ENCODE measurements at regions not wholly inside any gene's neighbourhood (a gene's known extent, or its start where the extent isn't known, plus 50 kb on each side); places are given as distances from the start of the nearest gene placed in this dataset.

DNA sequence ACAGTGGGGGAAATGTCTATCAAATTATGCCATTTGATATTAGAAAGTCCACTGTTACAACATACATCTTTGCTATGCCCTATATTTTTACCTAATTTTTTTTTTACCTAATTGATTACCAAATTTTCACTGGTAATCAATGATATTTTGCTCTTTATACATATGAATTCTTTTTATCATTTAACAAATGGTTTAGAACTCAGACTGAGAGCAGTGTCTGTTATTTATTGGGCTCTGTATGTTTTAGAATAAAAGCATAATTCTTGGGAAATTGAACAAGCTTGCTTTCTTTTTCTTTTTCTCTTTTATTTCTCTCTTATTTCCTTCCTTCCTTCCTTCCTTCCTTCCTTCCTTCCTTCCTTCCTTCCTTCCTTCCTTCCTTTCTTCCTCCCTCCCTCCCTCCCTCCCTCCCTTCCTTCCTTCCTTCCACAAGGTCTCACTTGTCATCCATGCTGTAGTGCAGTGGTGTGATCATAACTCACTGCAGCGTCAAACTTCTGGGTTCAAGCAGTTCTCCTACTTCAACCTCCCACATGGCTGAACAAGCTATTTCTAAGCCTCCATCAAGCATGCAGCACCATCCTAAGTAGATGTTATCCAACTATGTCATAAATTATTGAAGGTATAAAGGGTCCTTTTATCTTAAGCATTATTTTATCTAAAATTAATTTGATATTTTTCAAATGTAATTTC lies 911.7 kb upstream of the CITED2 start:
- DNase-seq (ENCODE audit: low read depth): no peak

DNA sequence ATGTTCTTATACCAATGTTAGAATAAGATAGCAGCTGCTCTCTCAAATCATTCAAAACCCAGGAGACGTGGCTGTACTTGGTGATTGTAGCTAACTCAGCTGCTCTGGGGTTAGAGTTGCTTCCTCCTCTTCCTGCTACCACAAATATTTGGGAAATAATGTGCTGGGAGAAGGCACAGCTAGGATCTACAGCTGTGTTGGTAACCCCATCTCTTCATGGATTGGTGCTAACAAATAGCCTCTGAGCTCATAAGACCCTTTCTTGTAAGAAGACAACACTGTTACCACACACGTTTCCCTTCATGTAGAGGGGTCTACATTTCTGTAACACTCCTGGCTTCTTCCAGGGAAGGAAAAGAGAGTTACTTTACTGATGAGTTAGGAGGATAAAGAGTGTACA lies 911.0 kb upstream of the CITED2 start:
- peak; percentile 99 for DNase-seq (ENCODE audit: low read depth)

- DNase-seq (ENCODE audit: low read depth): peak; percentile 64
Measured at GRCh38 chr6:140284871-140285270, 910.4 kb upstream of the CITED2 start.

- DNase-seq (ENCODE audit: low read depth): no peak
Measured at GRCh38 chr6:140283197-140283596, 908.7 kb upstream of the CITED2 start.

DNA sequence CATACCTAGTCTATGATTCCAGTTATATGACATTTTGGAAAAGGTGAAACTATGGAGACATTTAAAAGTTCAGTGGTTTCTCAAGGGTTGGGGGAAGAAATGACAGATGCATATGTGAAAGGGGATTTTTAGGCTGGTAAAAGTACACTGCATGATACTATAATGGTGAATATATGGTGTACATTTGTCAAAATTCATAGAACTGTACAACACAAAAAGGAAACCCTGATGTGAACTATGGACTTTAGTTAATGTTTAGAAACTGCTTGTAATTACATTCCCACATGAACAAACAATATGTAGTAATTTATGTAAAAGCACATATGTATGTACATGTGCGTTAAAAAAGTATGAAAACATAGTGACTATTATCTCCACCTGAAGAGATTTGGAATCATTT lies 907.3 kb upstream of the CITED2 start:
- DNase-seq (ENCODE audit: low read depth): no peak

DNA sequence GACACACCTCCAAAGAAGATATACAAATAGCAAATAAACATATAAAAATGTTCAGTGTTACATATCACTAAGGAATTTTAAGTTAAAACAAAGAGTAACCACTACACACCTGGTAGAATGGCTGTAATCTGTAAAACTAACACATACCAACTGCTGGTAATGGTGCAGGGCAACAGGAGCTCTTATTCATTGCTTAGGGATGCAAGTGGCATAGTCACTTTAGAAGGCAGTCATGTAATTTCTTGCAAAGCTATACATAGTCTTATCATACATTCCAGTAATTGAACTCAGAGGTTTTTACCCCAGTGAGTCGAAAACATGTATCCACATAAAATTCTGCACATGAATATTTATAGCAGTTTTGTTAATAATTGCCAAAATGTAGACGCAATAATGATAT lies 906.8 kb upstream of the CITED2 start:
- DNase-seq (ENCODE audit: low read depth): no peak

DNA sequence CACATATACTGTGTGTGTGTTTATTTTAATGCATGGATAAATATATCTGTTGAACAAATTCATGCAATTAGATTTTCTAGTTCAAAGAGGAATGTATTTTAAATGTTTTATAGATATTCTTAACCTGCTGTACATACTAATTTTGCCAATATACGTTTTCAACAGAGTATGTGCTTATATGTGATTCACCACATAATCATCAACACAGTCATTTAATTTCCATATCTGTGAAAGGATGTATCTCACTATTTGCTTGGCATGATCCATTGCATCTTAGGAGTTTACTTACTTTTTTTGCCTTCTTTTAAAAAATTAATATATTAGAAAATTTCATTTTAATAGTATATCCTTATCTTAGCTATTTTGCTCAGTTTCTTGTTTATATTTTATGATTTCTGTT lies 902.3 kb upstream of the CITED2 start:
- no peak for DNase-seq (ENCODE audit: low read depth)

GRCh38 chr6:140276133-140276532 lies 901.7 kb upstream of the CITED2 start:
- DNase-seq (ENCODE audit: low read depth): no peak

DNA sequence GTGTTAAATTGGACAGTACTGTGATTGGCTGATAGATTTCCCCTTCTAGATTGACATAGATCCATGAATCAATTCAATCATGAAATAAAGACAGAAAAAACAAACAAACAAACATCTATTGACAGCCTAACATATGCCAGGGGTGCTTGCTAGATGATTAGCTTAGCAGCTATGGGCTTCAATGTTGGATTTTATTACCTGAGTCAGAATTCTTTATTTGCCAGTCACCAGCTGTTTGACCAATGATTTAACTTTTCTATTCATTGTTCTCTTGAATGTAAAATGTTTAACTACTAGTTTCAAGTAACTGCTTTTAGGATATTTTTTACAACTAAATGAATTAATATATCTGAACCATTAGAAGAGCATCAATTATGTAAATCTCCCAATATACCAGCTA lies 901.3 kb upstream of the CITED2 start:
- no peak for DNase-seq (ENCODE audit: low read depth)

- DNase-seq (ENCODE audit: low read depth): no peak
Measured at GRCh38 chr6:140274548-140274947, 900.1 kb upstream of the CITED2 start.

GRCh38 chr6:140271759-140272377 lies 897.4 kb upstream of the CITED2 start:
- no peak for DNase-seq (ENCODE audit: low read depth)

GRCh38 chr6:140269591-140270165 lies 895.2 kb upstream of the CITED2 start:
- DNase-seq (ENCODE audit: low read depth): peak; percentile 18

- DNase-seq (ENCODE audit: low read depth): no peak
Measured at GRCh38 chr6:140264431-140264830, 890.0 kb upstream of the CITED2 start.

- peak; percentile 40 for DNase-seq (ENCODE audit: low read depth)
Measured at GRCh38 chr6:140258302-140258701, 883.9 kb upstream of the CITED2 start.

GRCh38 chr6:140256248-140256647 lies 881.8 kb upstream of the CITED2 start:
- no peak for DNase-seq (ENCODE audit: low read depth)

- DNase-seq (ENCODE audit: low read depth): no peak
Measured at GRCh38 chr6:140253096-140253495, 878.6 kb upstream of the CITED2 start.

- no peak for DNase-seq (ENCODE audit: low read depth)
Measured at GRCh38 chr6:140252099-140252498, 877.7 kb upstream of the CITED2 start.

GRCh38 chr6:140245296-140246040 lies 871.0 kb upstream of the CITED2 start:
- DNase-seq (ENCODE audit: low read depth): no peak

- no peak for DNase-seq (ENCODE audit: low read depth)
Measured at GRCh38 chr6:140237251-140237650, 862.8 kb upstream of the CITED2 start.

DNA sequence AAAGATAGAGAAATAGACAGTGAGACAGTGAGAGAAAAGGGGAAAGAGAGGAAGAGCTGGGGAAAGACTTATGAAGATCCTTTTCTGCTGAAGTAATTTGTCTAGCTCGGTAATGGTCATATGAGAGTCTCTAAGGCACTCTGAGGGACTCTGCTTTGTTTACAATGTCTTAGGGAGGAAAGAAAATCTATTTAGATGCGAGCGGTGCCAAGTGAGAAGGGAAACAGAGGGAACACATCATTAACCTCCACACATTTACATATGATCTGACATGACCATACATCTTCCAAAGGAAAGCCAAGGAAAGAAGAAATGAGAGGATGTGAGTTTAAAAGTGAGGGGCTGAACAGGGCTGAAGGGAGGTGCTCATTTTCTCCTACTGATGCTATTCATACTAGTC lies 862.3 kb upstream of the CITED2 start:
- no peak for DNase-seq (ENCODE audit: low read depth)

- DNase-seq (ENCODE audit: low read depth): no peak
Measured at GRCh38 chr6:140230282-140230681, 855.8 kb upstream of the CITED2 start.

DNA sequence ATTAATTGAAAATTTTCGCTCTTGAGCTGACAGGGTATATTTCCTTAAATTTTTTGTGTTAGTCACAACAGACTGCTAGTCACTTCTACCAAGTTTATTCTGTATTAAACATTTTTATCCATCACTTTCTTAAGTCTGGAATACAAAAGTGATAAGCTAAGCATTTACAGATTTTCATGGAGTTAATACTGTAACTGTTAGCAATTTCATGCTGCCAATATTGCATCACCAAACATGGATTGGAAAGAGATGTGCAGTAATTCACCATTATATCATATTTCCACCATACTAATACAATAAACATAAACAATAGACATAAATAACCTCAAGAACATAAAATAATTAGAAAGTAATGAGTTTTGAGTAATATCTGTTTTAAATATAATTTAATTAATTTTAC lies 854.0 kb upstream of the CITED2 start:
- no peak for DNase-seq (ENCODE audit: low read depth)

Measured in myocyte (in vitro differentiated cells).